ENCODE measurements at regions not wholly inside any gene's neighbourhood (a gene's known extent, or its start where the extent isn't known, plus 50 kb on each side); places are given as distances from the start of the nearest gene placed in this dataset.

GRCh38 chr5:58025809-58026208, 434.1 kb downstream of the PLK2 start:
- Histone ChIP-seq H3K9ac (ENCODE audit: low read depth, low read length) (no peak overlapping the region), H3K4me1 (ENCODE audit: insufficient read depth, low read length) (no peaks in the 10 kb centered on the region), H3K9me3 (ENCODE audit: control insufficient read depth, insufficient read depth, low read length) (no peaks in the 10 kb centered on the region), H3K36me3 (ENCODE audit: insufficient read depth, low read length) (no peaks in the 10 kb centered on the region)

GRCh38 chr5:58024151-58024550, 435.7 kb downstream of the PLK2 start:
- H3K9me3 ChIP-seq (ENCODE audit: control insufficient read depth, insufficient read depth, low read length) = no peaks in the 10 kb centered on the region
- H3K9ac ChIP-seq (ENCODE audit: low read depth, low read length) = no peak overlapping the region
- H3K4me1 ChIP-seq (ENCODE audit: insufficient read depth, low read length) = no peaks in the 10 kb centered on the region
- H3K36me3 ChIP-seq (ENCODE audit: insufficient read depth, low read length) = no peaks in the 10 kb centered on the region

- Histone ChIP-seq H3K4me1 (ENCODE audit: insufficient read depth, low read length) (no peaks in the 10 kb centered on the region), H3K9me3 (ENCODE audit: control insufficient read depth, insufficient read depth, low read length) (no peaks in the 10 kb centered on the region), H3K9ac (ENCODE audit: low read depth, low read length) (no peak overlapping the region), H3K36me3 (ENCODE audit: insufficient read depth, low read length) (no peaks in the 10 kb centered on the region)
Observed at GRCh38 chr5:58022055-58022454, 437.8 kb downstream of the PLK2 start.

GRCh38 chr5:58021466-58021865, 438.4 kb downstream of the PLK2 start:
- H3K9ac ChIP-seq (ENCODE audit: low read depth, low read length) = no peak overlapping the region
- no peaks in the 10 kb centered on the region for H3K9me3 ChIP-seq (ENCODE audit: control insufficient read depth, insufficient read depth, low read length)
- no peaks in the 10 kb centered on the region for H3K36me3 ChIP-seq (ENCODE audit: insufficient read depth, low read length)
- H3K4me1 ChIP-seq (ENCODE audit: insufficient read depth, low read length) = no peaks in the 10 kb centered on the region

- no peaks in the 10 kb centered on the region for H3K9me3 ChIP-seq (ENCODE audit: control insufficient read depth, insufficient read depth, low read length)
- no peaks in the 10 kb centered on the region for H3K36me3 ChIP-seq (ENCODE audit: insufficient read depth, low read length)
- H3K4me1 ChIP-seq (ENCODE audit: insufficient read depth, low read length) = no peaks in the 10 kb centered on the region
- H3K9ac ChIP-seq (ENCODE audit: low read depth, low read length) = no peak overlapping the region
Observed at GRCh38 chr5:58019614-58020013, 440.3 kb downstream of the PLK2 start.

- Histone ChIP-seq H3K36me3 (ENCODE audit: insufficient read depth, low read length) (no peaks in the 10 kb centered on the region), H3K4me1 (ENCODE audit: insufficient read depth, low read length) (no peaks in the 10 kb centered on the region), H3K9me3 (ENCODE audit: control insufficient read depth, insufficient read depth, low read length) (no peaks in the 10 kb centered on the region), H3K9ac (ENCODE audit: low read depth, low read length) (no peak overlapping the region)
Observed at GRCh38 chr5:58018016-58018415, 441.9 kb downstream of the PLK2 start.

GRCh38 chr5:58016877-58017276, 443.0 kb downstream of the PLK2 start:
- no peaks in the 10 kb centered on the region for H3K9me3 ChIP-seq (ENCODE audit: control insufficient read depth, insufficient read depth, low read length)
- no peak overlapping the region for H3K9ac ChIP-seq (ENCODE audit: low read depth, low read length)
- no peaks in the 10 kb centered on the region for H3K4me1 ChIP-seq (ENCODE audit: insufficient read depth, low read length)
- H3K36me3 ChIP-seq (ENCODE audit: insufficient read depth, low read length) = no peaks in the 10 kb centered on the region

- no peaks in the 10 kb centered on the region for H3K9me3 ChIP-seq (ENCODE audit: control insufficient read depth, insufficient read depth, low read length)
- no peak overlapping the region for H3K9ac ChIP-seq (ENCODE audit: low read depth, low read length)
- no peaks in the 10 kb centered on the region for H3K36me3 ChIP-seq (ENCODE audit: insufficient read depth, low read length)
- H3K4me1 ChIP-seq (ENCODE audit: insufficient read depth, low read length) = no peaks in the 10 kb centered on the region
Observed at GRCh38 chr5:58016358-58016757, 443.5 kb downstream of the PLK2 start.

GRCh38 chr5:58015175-58015574, 444.7 kb downstream of the PLK2 start:
- no peaks in the 10 kb centered on the region for H3K4me1 ChIP-seq (ENCODE audit: insufficient read depth, low read length)
- H3K36me3 ChIP-seq (ENCODE audit: insufficient read depth, low read length) = no peaks in the 10 kb centered on the region
- H3K9me3 ChIP-seq (ENCODE audit: control insufficient read depth, insufficient read depth, low read length) = no peaks in the 10 kb centered on the region
- no peak overlapping the region for H3K9ac ChIP-seq (ENCODE audit: low read depth, low read length)

- H3K9ac ChIP-seq (ENCODE audit: low read depth, low read length) = no peak overlapping the region
- H3K4me1 ChIP-seq (ENCODE audit: insufficient read depth, low read length) = no peaks in the 10 kb centered on the region
- H3K9me3 ChIP-seq (ENCODE audit: control insufficient read depth, insufficient read depth, low read length) = no peaks in the 10 kb centered on the region
- no peaks in the 10 kb centered on the region for H3K36me3 ChIP-seq (ENCODE audit: insufficient read depth, low read length)
Observed at GRCh38 chr5:58013542-58014258, 446.2 kb downstream of the PLK2 start.

- H3K4me1 ChIP-seq (ENCODE audit: insufficient read depth, low read length) = no peaks in the 10 kb centered on the region
- no peak overlapping the region for H3K9ac ChIP-seq (ENCODE audit: low read depth, low read length)
- H3K9me3 ChIP-seq (ENCODE audit: control insufficient read depth, insufficient read depth, low read length) = no peaks in the 10 kb centered on the region
- no peaks in the 10 kb centered on the region for H3K36me3 ChIP-seq (ENCODE audit: insufficient read depth, low read length)
Observed at GRCh38 chr5:58012801-58013315, 447.0 kb downstream of the PLK2 start.

- Histone ChIP-seq H3K36me3 (ENCODE audit: insufficient read depth, low read length) (no peaks in the 10 kb centered on the region), H3K9ac (ENCODE audit: low read depth, low read length) (no peak overlapping the region), H3K9me3 (ENCODE audit: control insufficient read depth, insufficient read depth, low read length) (no peaks in the 10 kb centered on the region), H3K4me1 (ENCODE audit: insufficient read depth, low read length) (no peaks in the 10 kb centered on the region)
Observed at GRCh38 chr5:58012102-58012501, 447.8 kb downstream of the PLK2 start.

GRCh38 chr5:58011301-58011700, 448.6 kb downstream of the PLK2 start:
- Histone ChIP-seq H3K36me3 (ENCODE audit: insufficient read depth, low read length) (no peaks in the 10 kb centered on the region), H3K9ac (ENCODE audit: low read depth, low read length) (no peak overlapping the region), H3K9me3 (ENCODE audit: control insufficient read depth, insufficient read depth, low read length) (no peaks in the 10 kb centered on the region), H3K4me1 (ENCODE audit: insufficient read depth, low read length) (no peaks in the 10 kb centered on the region)

GRCh38 chr5:58009754-58010153, 450.1 kb downstream of the PLK2 start:
- no peaks in the 10 kb centered on the region for H3K4me1 ChIP-seq (ENCODE audit: insufficient read depth, low read length)
- no peak overlapping the region for H3K9ac ChIP-seq (ENCODE audit: low read depth, low read length)
- H3K9me3 ChIP-seq (ENCODE audit: control insufficient read depth, insufficient read depth, low read length) = no peaks in the 10 kb centered on the region
- H3K36me3 ChIP-seq (ENCODE audit: insufficient read depth, low read length) = no peaks in the 10 kb centered on the region

GRCh38 chr5:58002323-58002722, 457.6 kb downstream of the PLK2 start:
- no peak overlapping the region for H3K9ac ChIP-seq (ENCODE audit: low read depth, low read length)
- H3K36me3 ChIP-seq (ENCODE audit: insufficient read depth, low read length) = no peaks in the 10 kb centered on the region
- H3K4me1 ChIP-seq (ENCODE audit: insufficient read depth, low read length) = no peaks in the 10 kb centered on the region
- H3K9me3 ChIP-seq (ENCODE audit: control insufficient read depth, insufficient read depth, low read length) = no peaks in the 10 kb centered on the region

Data from ES-I3 (cell line).